ENCODE measurements at regions not wholly inside any gene's neighbourhood (a gene's known extent, or its start where the extent isn't known, plus 50 kb on each side); places are given as distances from the start of the nearest gene placed in this dataset.

DNA sequence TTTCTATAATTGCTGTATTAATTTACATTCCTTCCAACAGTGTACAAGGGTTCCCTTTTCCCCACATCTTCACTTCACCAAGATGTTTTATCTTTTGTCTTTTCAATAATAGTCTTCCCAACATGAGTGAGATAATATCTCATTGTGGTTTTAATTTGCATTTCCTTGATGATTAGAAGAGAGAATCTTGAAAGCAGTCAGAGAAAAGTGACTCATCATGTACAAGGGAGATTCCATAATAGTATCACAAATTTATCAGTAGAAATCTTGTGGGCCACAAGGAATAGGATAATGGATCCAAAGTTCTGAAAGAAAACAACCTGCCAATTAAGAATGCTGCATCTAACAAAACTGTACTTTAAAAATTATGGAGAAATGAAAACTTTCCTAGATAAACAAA is 189.3 kb downstream of the NECTIN3 start:
- TF ChIP-seq, protein P1, sequence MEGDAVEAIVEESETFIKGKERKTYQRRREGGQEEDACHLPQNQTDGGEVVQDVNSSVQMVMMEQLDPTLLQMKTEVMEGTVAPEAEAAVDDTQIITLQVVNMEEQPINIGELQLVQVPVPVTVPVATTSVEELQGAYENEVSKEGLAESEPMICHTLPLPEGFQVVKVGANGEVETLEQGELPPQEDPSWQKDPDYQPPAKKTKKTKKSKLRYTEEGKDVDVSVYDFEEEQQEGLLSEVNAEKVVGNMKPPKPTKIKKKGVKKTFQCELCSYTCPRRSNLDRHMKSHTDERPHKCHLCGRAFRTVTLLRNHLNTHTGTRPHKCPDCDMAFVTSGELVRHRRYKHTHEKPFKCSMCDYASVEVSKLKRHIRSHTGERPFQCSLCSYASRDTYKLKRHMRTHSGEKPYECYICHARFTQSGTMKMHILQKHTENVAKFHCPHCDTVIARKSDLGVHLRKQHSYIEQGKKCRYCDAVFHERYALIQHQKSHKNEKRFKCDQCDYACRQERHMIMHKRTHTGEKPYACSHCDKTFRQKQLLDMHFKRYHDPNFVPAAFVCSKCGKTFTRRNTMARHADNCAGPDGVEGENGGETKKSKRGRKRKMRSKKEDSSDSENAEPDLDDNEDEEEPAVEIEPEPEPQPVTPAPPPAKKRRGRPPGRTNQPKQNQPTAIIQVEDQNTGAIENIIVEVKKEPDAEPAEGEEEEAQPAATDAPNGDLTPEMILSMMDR (conservative IDR thresholded peaks at IDR 0.05 in 1 of 2, IDR thresholded peaks at IDR 0.05 in 1 of 2; ENCODE audit: low read depth in 1 of 2, low read length in 2 of 2) = no peak
- no peak for TF ChIP-seq EZH2 (IDR thresholded peaks at IDR 0.05; ENCODE audit: low read length, missing control alignments)

Data from fibroblast of lung (primary cell).